ENCODE measurements at regions not wholly inside any gene's neighbourhood (a gene's known extent, or its start where the extent isn't known, plus 50 kb on each side); places are given as distances from the start of the nearest gene placed in this dataset.
"Not testable (repeated sequence)": the region's sequence is repeated elsewhere in the genome, so short reads cannot be mapped to it uniquely, and the experiment has no call there.

GRCh38 chr15:61393524-61393923, 164.4 kb upstream of the RORA start:
- no peak for DNase-seq

GRCh38 chr15:61390138-61390537, 161.0 kb upstream of the RORA start:
- DNase-seq: no peak

- no peak for DNase-seq
Measured at GRCh38 chr15:61389334-61390028, 160.4 kb upstream of the RORA start.

- no peak for DNase-seq
Measured at GRCh38 chr15:61387675-61388074, 158.6 kb upstream of the RORA start.

- no peak for DNase-seq
Measured at GRCh38 chr15:61383421-61383820, 154.3 kb upstream of the RORA start.

GRCh38 chr15:61382927-61383326, 153.8 kb upstream of the RORA start:
- no peak for DNase-seq

GRCh38 chr15:61381501-61381900, 152.4 kb upstream of the RORA start:
- no peak for DNase-seq

- DNase-seq: no peak
Measured at GRCh38 chr15:61380270-61380669, 151.2 kb upstream of the RORA start.

- no peak for DNase-seq
Measured at GRCh38 chr15:61379005-61379404, 149.9 kb upstream of the RORA start.

GRCh38 chr15:61376961-61377360, 147.9 kb upstream of the RORA start:
- DNase-seq: no peak

- DNase-seq: no peak
Measured at GRCh38 chr15:61376516-61376915, 147.4 kb upstream of the RORA start.

- DNase-seq: no peak
Measured at GRCh38 chr15:61374848-61375247, 145.7 kb upstream of the RORA start.

- DNase-seq: no peak
Measured at GRCh38 chr15:61367953-61368352, 138.9 kb upstream of the RORA start.

- no peak for DNase-seq
Measured at GRCh38 chr15:61364871-61365270, 135.8 kb upstream of the RORA start.

- not testable (repeated sequence) for DNase-seq
Measured at GRCh38 chr15:61362912-61363311, 133.8 kb upstream of the RORA start.

GRCh38 chr15:61344293-61344692, 115.2 kb upstream of the RORA start:
- DNase-seq: no peak

GRCh38 chr15:61342390-61342789, 113.3 kb upstream of the RORA start:
- DNase-seq: no peak

- no peak for DNase-seq
Measured at GRCh38 chr15:61339516-61339915, 110.4 kb upstream of the RORA start.

GRCh38 chr15:61337541-61337940, 108.4 kb upstream of the RORA start:
- no peak for DNase-seq

- DNase-seq: no peak
Measured at GRCh38 chr15:61336026-61336638, 107.0 kb upstream of the RORA start.

- not testable (repeated sequence) for DNase-seq
Measured at GRCh38 chr15:61334714-61335113, 105.6 kb upstream of the RORA start.

- DNase-seq: no peak
Measured at GRCh38 chr15:61331019-61331418, 101.9 kb upstream of the RORA start.

GRCh38 chr15:61327019-61327631, 98.0 kb upstream of the RORA start:
- no peak for DNase-seq

GRCh38 chr15:61319892-61320291, 90.8 kb upstream of the RORA start:
- no peak for DNase-seq
